Smooth muscle cell (in vitro differentiated cells): ENCODE measurements at regions not wholly inside any gene's neighbourhood (a gene's known extent, or its start where the extent isn't known, plus 50 kb on each side); places are given as distances from the start of the nearest gene placed in this dataset.

ENCODE experiments used
- DNase-seq: peaks from one replicate; lab custom pipeline; 2025; ENCODE audit not compliant: unreplicated experiment; lab: John Stamatoyannopoulos, UW
- H2AFZ ChIP-seq: fragments of 200-600 bp; sonication (generic); 2 replicates; pipeline ENCODE4 v1.6.0; 2016; ENCODE audit warnings: antibody characterized with exemption, low read depth, mild to moderate bottlenecking
- H3F3A ChIP-seq: fragments of 200-600 bp; sonication (generic); 2 replicates; pipeline ENCODE4 v1.6.0; 2017; ENCODE audit warnings: antibody characterized with exemption, low read depth
- H3K27ac ChIP-seq: fragments of 200-600 bp; sonication (generic); 2 replicates; pipeline ENCODE4 v1.5.1; 2016; ENCODE audit warnings: low read depth, mild to moderate bottlenecking
- H3K27me3 ChIP-seq: fragments of 200-600 bp; sonication (generic); 2 replicates; pipeline ENCODE4 v1.6.1; 2016; ENCODE audit warnings: low read depth, mild to moderate bottlenecking
- H3K36me3 ChIP-seq: fragments of 200-600 bp; sonication (generic); 2 replicates; pipeline ENCODE4 v1.5.1; 2016; ENCODE audit warnings: low read depth
- H3K4me1 ChIP-seq: fragments of 200-600 bp; sonication (generic); 2 replicates; pipeline ENCODE4 v1.5.1; 2016; ENCODE audit warnings: low read depth
- H3K4me2 ChIP-seq: fragments of 200-600 bp; sonication (generic); 2 replicates; pipeline ENCODE4 v1.6.0; 2016; ENCODE audit warnings: mild to moderate bottlenecking
- H3K4me3 ChIP-seq: fragments of 200-600 bp; sonication (generic); 2 replicates; pipeline ENCODE4 v1.5.1; 2016; ENCODE audit warnings: mild to moderate bottlenecking
- H3K79me2 ChIP-seq: fragments of 200-600 bp; sonication (generic); 2 replicates; pipeline ENCODE4 v1.6.0; 2016; ENCODE audit warnings: low read depth, mild to moderate bottlenecking
- H3K9ac ChIP-seq: fragments of 200-600 bp; sonication (generic); 2 replicates; pipeline ENCODE4 v1.6.0; 2016; ENCODE audit warnings: low read depth
- H3K9me3 ChIP-seq: fragments of 200-600 bp; sonication (generic); replicated peaks from 2 replicates; pipeline ENCODE4 v1.5.1; 2016; ENCODE audit warnings: low read depth
- H4K20me1 ChIP-seq: fragments of 200-600 bp; sonication (generic); 2 replicates; pipeline ENCODE4 v1.6.0; 2016; ENCODE audit warnings: low read depth
- CTCF ChIP-seq: fragments of 200-600 bp; sonication (generic); IDR thresholded peaks from 2 replicates; pipeline ENCODE4 v1.5.1; 2017; ENCODE audit warnings: borderline replicate concordance, mild to moderate bottlenecking, antibody characterized with exemption; ENCODE audit not compliant: insufficient read depth, poor library complexity, severe bottlenecking
- WGBS: methylation state at CpG from one replicate; pipeline ENCODE4 v1.1.7; 2016; ENCODE audit warnings: low lambda C conversion rate; 5-methylcytosine and 5-hydroxymethylcytosine counted together

- TF ChIP-seq CTCF = no peak
Observed at GRCh38 chr20:8972963-8973705, 95.8 kb upstream of the PLCB4 start.

GRCh38 chr20:8974009-8974708, 94.7 kb upstream of the PLCB4 start:
- Histone ChIP-seq H3K4me1 (no peaks in the 10 kb centered on the region), H3K27me3 (no peaks in the 10 kb centered on the region), H3F3A (no peaks in the 10 kb centered on the region), H3K9ac (no peak overlapping the region), H3K27ac (no peak overlapping the region), H4K20me1 (no peaks in the 10 kb centered on the region), H2AFZ (no peak overlapping the region), H3K4me2 (no peak overlapping the region), H3K4me3 (no peak overlapping the region), H3K36me3 (no peaks in the 10 kb centered on the region), H3K9me3 (no peaks in the 10 kb centered on the region), H3K79me2 (no peaks in the 10 kb centered on the region)
- 72% methylated on average over 2 of the region's 2 CpGs for WGBS
- TF ChIP-seq CTCF = no peak
- DNase-seq = no peak

More at GRCh38 chr20:8972963-8973705, 95.8 kb upstream of the PLCB4 start:
- DNase-seq = no peak
- Histone ChIP-seq H3F3A (no peaks in the 10 kb centered on the region), H3K36me3 (no peaks in the 10 kb centered on the region), H3K27me3 (no peaks in the 10 kb centered on the region), H3K9me3 (no peaks in the 10 kb centered on the region), H3K27ac (no peak overlapping the region), H3K79me2 (no peaks in the 10 kb centered on the region), H4K20me1 (no peaks in the 10 kb centered on the region), H2AFZ (no peak overlapping the region), H3K9ac (no peak overlapping the region), H3K4me3 (no peak overlapping the region), H3K4me2 (no peak overlapping the region), H3K4me1 (no peaks in the 10 kb centered on the region)
- WGBS = 69% methylated on average over 4 of the region's 4 CpGs

GRCh38 chr20:8981482-8981881, 87.4 kb upstream of the PLCB4 start:
- WGBS = 89% methylated on average over 5 of the region's 5 CpGs

More at GRCh38 chr20:8981482-8981881, 87.4 kb upstream of the PLCB4 start:
- Histone ChIP-seq H4K20me1 (no peaks in the 10 kb centered on the region), H2AFZ (no peak overlapping the region), H3K9ac (no peak overlapping the region), H3K9me3 (no peaks in the 10 kb centered on the region), H3K27ac (no peak overlapping the region), H3K4me2 (no peak overlapping the region), H3F3A (no peaks in the 10 kb centered on the region), H3K4me1 (no peaks in the 10 kb centered on the region), H3K4me3 (no peak overlapping the region), H3K36me3 (no peaks in the 10 kb centered on the region), H3K27me3 (peaks cover 5% of the 10 kb centered on the region), H3K79me2 (no peaks in the 10 kb centered on the region)
- no peak for DNase-seq
- no peak for TF ChIP-seq CTCF
